ENCODE measurements at regions not wholly inside any gene's neighbourhood (a gene's known extent, or its start where the extent isn't known, plus 50 kb on each side); places are given as distances from the start of the nearest gene placed in this dataset.

DNA sequence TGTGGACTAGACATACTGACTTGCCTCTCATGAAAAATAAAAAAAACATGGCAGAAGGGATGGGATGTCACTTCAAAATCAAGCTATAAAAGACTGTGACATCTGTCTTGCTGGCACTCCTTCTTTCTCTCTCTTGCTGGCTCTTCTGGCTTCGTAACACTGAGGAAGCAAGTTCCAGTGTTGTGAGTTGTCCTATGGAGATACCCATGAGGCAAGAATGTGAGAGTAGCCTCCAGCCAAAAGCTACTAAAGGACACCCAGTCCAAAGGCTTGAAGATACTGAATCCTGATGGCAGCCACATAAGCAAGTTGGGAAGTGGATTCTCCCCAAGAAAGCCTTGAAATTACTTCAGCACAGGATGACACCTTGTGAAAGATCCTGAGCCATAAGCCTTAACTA is 376.1 kb upstream of the TMEFF2 start:
- no peaks in the 10 kb centered on the region for H3K79me2 ChIP-seq (ENCODE audit: insufficient read depth, low read length)
- no peak overlapping the region for H3K9ac ChIP-seq (ENCODE audit: low read depth, low read length, poor library complexity, severe bottlenecking)
- no peaks in the 10 kb centered on the region for H3K27me3 ChIP-seq (ENCODE audit: insufficient read depth, low read length, poor library complexity, severe bottlenecking)
- 0 out of 2 replicates have a peak, but pooled peaks cover 3% of the 10 kb centered on the region for H3K9me2 ChIP-seq (replicated peaks; ENCODE audit: low read depth, low read length)
- TF ChIP-seq, protein P1, sequence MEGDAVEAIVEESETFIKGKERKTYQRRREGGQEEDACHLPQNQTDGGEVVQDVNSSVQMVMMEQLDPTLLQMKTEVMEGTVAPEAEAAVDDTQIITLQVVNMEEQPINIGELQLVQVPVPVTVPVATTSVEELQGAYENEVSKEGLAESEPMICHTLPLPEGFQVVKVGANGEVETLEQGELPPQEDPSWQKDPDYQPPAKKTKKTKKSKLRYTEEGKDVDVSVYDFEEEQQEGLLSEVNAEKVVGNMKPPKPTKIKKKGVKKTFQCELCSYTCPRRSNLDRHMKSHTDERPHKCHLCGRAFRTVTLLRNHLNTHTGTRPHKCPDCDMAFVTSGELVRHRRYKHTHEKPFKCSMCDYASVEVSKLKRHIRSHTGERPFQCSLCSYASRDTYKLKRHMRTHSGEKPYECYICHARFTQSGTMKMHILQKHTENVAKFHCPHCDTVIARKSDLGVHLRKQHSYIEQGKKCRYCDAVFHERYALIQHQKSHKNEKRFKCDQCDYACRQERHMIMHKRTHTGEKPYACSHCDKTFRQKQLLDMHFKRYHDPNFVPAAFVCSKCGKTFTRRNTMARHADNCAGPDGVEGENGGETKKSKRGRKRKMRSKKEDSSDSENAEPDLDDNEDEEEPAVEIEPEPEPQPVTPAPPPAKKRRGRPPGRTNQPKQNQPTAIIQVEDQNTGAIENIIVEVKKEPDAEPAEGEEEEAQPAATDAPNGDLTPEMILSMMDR (conservative IDR thresholded peaks at IDR 0.05; ENCODE audit: low read length) = no peak
- TF ChIP-seq EZH2phosphoT487 (IDR thresholded peaks at IDR 0.05; ENCODE audit: borderline replicate concordance) = no peak
- no peak overlapping the region for H3K4me3 ChIP-seq (ENCODE audit: low read length, poor library complexity, severe bottlenecking)
- no peaks in the 10 kb centered on the region for H4K20me1 ChIP-seq (ENCODE audit: insufficient read depth, low read length, poor library complexity, severe bottlenecking)
- H3K9me3 ChIP-seq (ENCODE audit: insufficient read depth, low read depth, low read length) = no peaks in the 10 kb centered on the region
- H3K36me3 ChIP-seq (ENCODE audit: insufficient read depth, low read length) = no peaks in the 10 kb centered on the region
- H3K4me2 ChIP-seq (ENCODE audit: low read depth, low read length, poor library complexity, severe bottlenecking) = no peak overlapping the region
- no peak overlapping the region for H2AFZ ChIP-seq (ENCODE audit: low read length)
- H3K4me1 ChIP-seq (ENCODE audit: insufficient read depth, low read length, poor library complexity, severe bottlenecking) = no peaks in the 10 kb centered on the region
- no peaks in the 10 kb centered on the region for H3F3A ChIP-seq (ENCODE audit: low read depth)

DNA sequence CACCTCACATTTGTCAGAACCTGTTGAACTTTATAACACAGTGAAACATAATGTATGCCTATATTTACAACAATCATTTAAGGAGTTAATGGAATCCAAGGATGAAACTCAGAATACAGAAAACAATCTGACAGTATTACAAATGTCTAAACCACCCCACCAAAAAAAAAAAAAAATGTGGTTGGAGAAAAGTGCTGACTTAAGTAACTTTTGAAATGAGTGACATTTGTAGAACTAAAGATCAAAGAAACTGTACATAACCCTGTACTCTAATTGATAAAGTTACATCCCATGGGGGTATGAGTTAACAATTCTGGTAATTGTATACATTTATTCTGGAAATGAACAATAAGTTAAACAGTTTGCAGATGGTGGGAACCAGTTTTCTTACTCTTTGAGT is 372.1 kb upstream of the TMEFF2 start:
- no peaks in the 10 kb centered on the region for H3K36me3 ChIP-seq (ENCODE audit: insufficient read depth, low read length)
- H2AFZ ChIP-seq (ENCODE audit: low read length) = no peak overlapping the region
- H3K4me3 ChIP-seq (ENCODE audit: low read length, poor library complexity, severe bottlenecking) = no peak overlapping the region
- no peaks in the 10 kb centered on the region for H3K27me3 ChIP-seq (ENCODE audit: insufficient read depth, low read length, poor library complexity, severe bottlenecking)
- no peak overlapping the region for H3K4me2 ChIP-seq (ENCODE audit: low read depth, low read length, poor library complexity, severe bottlenecking)
- no peaks in the 10 kb centered on the region for H3K9me3 ChIP-seq (ENCODE audit: insufficient read depth, low read depth, low read length)
- no peak overlapping the region for H3K9ac ChIP-seq (ENCODE audit: low read depth, low read length, poor library complexity, severe bottlenecking)
- no peaks in the 10 kb centered on the region for H3K79me2 ChIP-seq (ENCODE audit: insufficient read depth, low read length)
- H4K20me1 ChIP-seq (ENCODE audit: insufficient read depth, low read length, poor library complexity, severe bottlenecking) = no peaks in the 10 kb centered on the region
- TF ChIP-seq EZH2phosphoT487 (IDR thresholded peaks at IDR 0.05; ENCODE audit: borderline replicate concordance) = no peak
- TF ChIP-seq, protein P1 (conservative IDR thresholded peaks at IDR 0.05; ENCODE audit: low read length) = no peak
- no peaks in the 10 kb centered on the region for H3K4me1 ChIP-seq (ENCODE audit: insufficient read depth, low read length, poor library complexity, severe bottlenecking)
- no peaks in the 10 kb centered on the region for H3F3A ChIP-seq (ENCODE audit: low read depth)
- 0 out of 2 replicates have a peak, but pooled peaks cover 3% of the 10 kb centered on the region for H3K9me2 ChIP-seq (replicated peaks; ENCODE audit: low read depth, low read length)

DNA sequence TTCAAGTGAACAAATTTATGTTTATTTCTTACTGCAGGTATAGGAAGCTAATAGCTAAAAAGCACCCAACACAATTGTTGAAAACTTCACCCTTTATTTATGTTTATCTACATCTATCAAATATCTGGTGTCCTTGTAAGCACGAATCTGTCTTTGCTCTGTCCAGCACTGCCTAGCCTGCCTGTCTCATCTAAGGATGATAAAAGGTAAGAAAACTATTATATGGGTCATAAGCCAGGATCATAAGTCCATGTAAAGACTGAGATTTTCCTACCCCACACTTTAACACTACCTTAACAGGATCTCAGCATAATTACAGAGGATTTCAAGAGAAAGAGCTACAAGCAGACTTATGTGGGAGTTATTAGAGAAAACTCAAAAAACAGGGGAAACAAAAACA is 365.6 kb upstream of the TMEFF2 start:
- Histone ChIP-seq H3K4me2 (ENCODE audit: low read depth, low read length, poor library complexity, severe bottlenecking) (no peak overlapping the region), H3K9me2 (replicated peaks; ENCODE audit: low read depth, low read length) (no peaks in the 10 kb centered on the region), H3F3A (ENCODE audit: low read depth) (no peaks in the 10 kb centered on the region), H3K4me3 (ENCODE audit: low read length, poor library complexity, severe bottlenecking) (no peak overlapping the region), H3K36me3 (ENCODE audit: insufficient read depth, low read length) (no peaks in the 10 kb centered on the region), H2AFZ (ENCODE audit: low read length) (no peak overlapping the region), H3K79me2 (ENCODE audit: insufficient read depth, low read length) (no peaks in the 10 kb centered on the region), H3K27me3 (ENCODE audit: insufficient read depth, low read length, poor library complexity, severe bottlenecking) (no peaks in the 10 kb centered on the region), H3K4me1 (ENCODE audit: insufficient read depth, low read length, poor library complexity, severe bottlenecking) (no peaks in the 10 kb centered on the region), H3K9me3 (ENCODE audit: insufficient read depth, low read depth, low read length) (no peaks in the 10 kb centered on the region), H3K9ac (ENCODE audit: low read depth, low read length, poor library complexity, severe bottlenecking) (no peak overlapping the region), H4K20me1 (ENCODE audit: insufficient read depth, low read length, poor library complexity, severe bottlenecking) (no peaks in the 10 kb centered on the region)
- TF ChIP-seq EZH2phosphoT487 (IDR thresholded peaks at IDR 0.05; ENCODE audit: borderline replicate concordance) = no peak
- TF ChIP-seq, protein P1 (conservative IDR thresholded peaks at IDR 0.05; ENCODE audit: low read length) = no peak
